ENCODE measurements at regions not wholly inside any gene's neighbourhood (a gene's known extent, or its start where the extent isn't known, plus 50 kb on each side); places are given as distances from the start of the nearest gene placed in this dataset.

GRCh38 chr3:71912839-71913495, 128.0 kb upstream of the PROK2 start (continued):
- TF ChIP-seq CTCF (IDR thresholded peaks at IDR 0.05; ENCODE audit: control extremely low read depth in 1 of 3, insufficient read depth in 1 of 3, low read depth in 1 of 3, low read length in 3 of 3) (no peak), SIN3A (conservative IDR thresholded peaks at IDR 0.05 in 1 of 2, IDR thresholded peaks at IDR 0.05 in 1 of 2; ENCODE audit: low read depth in 1 of 2, low read length in 2 of 2) (no peak), SUZ12 (IDR thresholded peaks at IDR 0.05; ENCODE audit: low read length) (no peak), ZNF274 (IDR thresholded peaks at IDR 0.05; ENCODE audit: borderline replicate concordance, extremely low read depth, low read length) (no peak), GTF2F1 (IDR thresholded peaks at IDR 0.05; ENCODE audit: borderline replicate concordance, low read depth, low read length) (no peak), CBX8 (IDR thresholded peaks at IDR 0.05; ENCODE audit: borderline replicate concordance, low read depth, low read length) (no peak), RFX5 (IDR thresholded peaks at IDR 0.05; ENCODE audit: borderline replicate concordance, low read depth, low read length) (no peak), CHD7 (IDR thresholded peaks at IDR 0.05; ENCODE audit: insufficient replicate concordance, low read length) (no peak)

All from H1 (cell line).